SK-N-SH (cell line): ENCODE measurements at regions not wholly inside any gene's neighbourhood (a gene's known extent, or its start where the extent isn't known, plus 50 kb on each side); places are given as distances from the start of the nearest gene placed in this dataset.

ENCODE experiments used
- CTCF ChIP-seq: fragments of 200-600 bp; sonication (generic); IDR thresholded peaks from 2 replicates; pipeline ENCODE4 v1.6.1; 2017; ENCODE audit warnings: antibody characterized with exemption, mild to moderate bottlenecking, moderate library complexity
- GABPA ChIP-seq: IDR thresholded peaks from 2 replicates; pipeline ENCODE4 v1.4.0; 2012; ENCODE audit warnings: low read depth, mild to moderate bottlenecking
- MAX ChIP-seq: IDR thresholded peaks from 2 replicates; pipeline ENCODE4 v1.4.0; 2012; ENCODE audit warnings: low read depth
- MEF2A ChIP-seq: IDR thresholded peaks from 2 replicates; pipeline ENCODE4 v1.4.0; 2012; ENCODE audit warnings: low read depth, borderline replicate concordance
- NRF1 ChIP-seq: IDR thresholded peaks from 2 replicates; pipeline ENCODE4 v1.6.1; 2012; ENCODE audit warnings: low read depth, mild to moderate bottlenecking, low read length
- POLR2AphosphoS5 ChIP-seq: IDR thresholded peaks from 2 replicates; pipeline ENCODE4 v1.6.1; 2012; ENCODE audit warnings: low read depth, low read length
- RAD21 ChIP-seq: IDR thresholded peaks from 2 replicates; pipeline ENCODE4 v1.6.1; 2012; ENCODE audit warnings: mild to moderate bottlenecking, low read length
- TCF12 ChIP-seq: IDR thresholded peaks from 2 replicates; pipeline ENCODE4 v1.4.0; 2012
- ZBTB33 ChIP-seq: IDR thresholded peaks from 2 replicates; pipeline ENCODE4 v1.4.0; 2012; ENCODE audit warnings: low read depth, borderline replicate concordance

GRCh38 chr10:61164458-61165160 is 220.6 kb upstream of the RHOBTB1 start:
- no peak for TF ChIP-seq CTCF
- TF ChIP-seq POLR2AphosphoS5: no peak
- no peak for TF ChIP-seq MAX
- TF ChIP-seq ZBTB33: no peak
- TF ChIP-seq RAD21: no peak
- no peak for TF ChIP-seq NRF1
- no peak for TF ChIP-seq MEF2A
- no peak for TF ChIP-seq TCF12
- TF ChIP-seq GABPA: no peak
